Mesenchymal stem cell (in vitro differentiated cells and primary cell): ENCODE measurements at regions not wholly inside any gene's neighbourhood (a gene's known extent, or its start where the extent isn't known, plus 50 kb on each side); places are given as distances from the start of the nearest gene placed in this dataset.

Source experiments
- DNase-seq: peaks from one replicate; pipeline ENCODE4 v3.0.0-alpha.2; 2013
- H2AFZ ChIP-seq: one replicate; pipeline ENCODE4 v1.6.1; 2013; ENCODE audit warnings: low read depth, mild to moderate bottlenecking, control low read depth, inconsistent platforms, low read length, moderate library complexity
- H2AK5ac ChIP-seq: 2 replicates; pipeline ENCODE4 v1.6.1; 2013; ENCODE audit warnings: low read length, moderate library complexity, mild to moderate bottlenecking, inconsistent platforms; ENCODE audit not compliant: severe bottlenecking
- H2BK120ac ChIP-seq: one replicate; pipeline ENCODE4 v1.6.1; 2013; ENCODE audit warnings: low read depth, mild to moderate bottlenecking, inconsistent platforms, low read length, moderate library complexity
- H2BK12ac ChIP-seq, 2 experiments: one replicate each; pipeline ENCODE4 v1.6.1; 2013; ENCODE audit warnings: inconsistent platforms in 2 of 2, low read length in 2 of 2, mild to moderate bottlenecking in 2 of 2, moderate library complexity in 2 of 2, control low read depth in 1 of 2
- H2BK15ac ChIP-seq: one replicate; pipeline ENCODE4 v1.6.1; 2013; ENCODE audit warnings: mild to moderate bottlenecking, low read depth, inconsistent platforms; ENCODE audit not compliant: poor library complexity, severe bottlenecking
- H2BK5ac ChIP-seq: 2 replicates; pipeline ENCODE4 v1.6.1; 2013; ENCODE audit warnings: low read depth, mild to moderate bottlenecking, low read length, control low read depth, inconsistent platforms; ENCODE audit not compliant: poor library complexity, severe bottlenecking
- H3K14ac ChIP-seq, 2 experiments: one replicate each; pipeline ENCODE4 v1.6.1; 2013; ENCODE audit warnings: inconsistent platforms in 2 of 2, low read length in 2 of 2, control low read depth in 1 of 2, mild to moderate bottlenecking in 1 of 2, moderate library complexity in 1 of 2
- H3K18ac ChIP-seq, 2 experiments: one replicate each; pipeline ENCODE4 v1.6.1; 2013; ENCODE audit warnings: inconsistent platforms in 2 of 2, low read length in 2 of 2, control low read depth in 1 of 2, low read depth in 1 of 2, mild to moderate bottlenecking in 1 of 2
- H3K23ac ChIP-seq, 2 experiments: one replicate each; pipeline ENCODE4 v1.6.1; 2013; ENCODE audit warnings: inconsistent platforms in 2 of 2, low read length in 2 of 2, mild to moderate bottlenecking in 2 of 2, moderate library complexity in 2 of 2, control low read depth in 1 of 2
- H3K27ac ChIP-seq: 2 replicates; pipeline ENCODE4 v1.5.1; 2013; ENCODE audit warnings: mild to moderate bottlenecking, moderate library complexity, low read length, control low read depth, inconsistent platforms; ENCODE audit not compliant: poor library complexity, severe bottlenecking
- H3K27me3 ChIP-seq, 2 experiments: 2 replicates each; pipeline versions ENCODE4 v1.6.1 to v1.7.0; 2013; ENCODE audit warnings: low read length in 2 of 2, mild to moderate bottlenecking in 2 of 2, moderate library complexity in 2 of 2, control low read depth in 1 of 2, inconsistent platforms in 1 of 2; ENCODE audit not compliant: control insufficient read depth in 1 of 2, insufficient read depth in 1 of 2
- H3K36me3 ChIP-seq, 2 experiments: 2 replicates each; pipeline versions ENCODE4 v1.6.1 to v1.7.0; 2013; ENCODE audit warnings: low read length in 2 of 2, control low read depth in 1 of 2, inconsistent platforms in 1 of 2, low read depth in 1 of 2, mild to moderate bottlenecking in 1 of 2; ENCODE audit not compliant: insufficient read depth in 2 of 2, control insufficient read depth in 1 of 2
- H3K4ac ChIP-seq, 2 experiments: one replicate each; pipeline ENCODE4 v1.6.1; 2013; ENCODE audit warnings: inconsistent platforms in 2 of 2, low read length in 2 of 2, mild to moderate bottlenecking in 2 of 2, moderate library complexity in 2 of 2, control low read depth in 1 of 2, low read depth in 1 of 2
- H3K4me1 ChIP-seq: 2 replicates; pipeline ENCODE4 v1.6.1; 2013; ENCODE audit warnings: low read depth, low read length, control low read depth; ENCODE audit not compliant: control insufficient read depth, insufficient read depth
- H3K4me2 ChIP-seq: 2 replicates; pipeline ENCODE4 v1.6.1; 2013; ENCODE audit warnings: low read length, mild to moderate bottlenecking, inconsistent platforms; ENCODE audit not compliant: poor library complexity, severe bottlenecking
- H3K4me3 ChIP-seq, 2 experiments: 2 replicates each; pipeline versions ENCODE4 v1.5.1 to v1.7.0; 2013; ENCODE audit warnings: low read length in 2 of 2, mild to moderate bottlenecking in 2 of 2, control low read depth in 1 of 2, low read depth in 1 of 2; ENCODE audit not compliant: insufficient read depth in 1 of 2
- H3K79me1 ChIP-seq: replicated peaks from 2 replicates; pipeline ENCODE4 v1.6.1; 2013; ENCODE audit warnings: mild to moderate bottlenecking, control low read depth, low read length, inconsistent platforms; ENCODE audit not compliant: poor library complexity, severe bottlenecking
- H3K9ac ChIP-seq: 2 replicates; pipeline ENCODE4 v1.7.0; 2013; ENCODE audit warnings: mild to moderate bottlenecking, low read length, moderate library complexity
- H3K9me3 ChIP-seq: 2 replicates; pipeline ENCODE4 v1.7.0; 2013; ENCODE audit warnings: mild to moderate bottlenecking, low read length; ENCODE audit not compliant: control insufficient read depth
- H4K8ac ChIP-seq: one replicate; pipeline ENCODE4 v1.6.1; 2013; ENCODE audit warnings: inconsistent platforms, mild to moderate bottlenecking, low read length, moderate library complexity
- H4K91ac ChIP-seq: one replicate; pipeline ENCODE4 v1.6.1; 2013; ENCODE audit warnings: mild to moderate bottlenecking, low read length, inconsistent platforms
- WGBS: methylation state at CpG from one replicate; pipeline ENCODE4 v1.1.7; 2013; ENCODE audit warnings: mixed read lengths; 5-methylcytosine and 5-hydroxymethylcytosine counted together

GRCh38 chrX:10074241-10074941 is 82.4 kb upstream of the CLCN4 start:
- no peak overlapping the region for H3K23ac ChIP-seq
- H2BK120ac ChIP-seq, result no peak overlapping the region
- H2AK5ac ChIP-seq, result no peak overlapping the region
- H2BK5ac ChIP-seq, result no peak overlapping the region
- no peaks in the 10 kb centered on the region for H3K9me3 ChIP-seq
- H3K79me1 ChIP-seq, result peaks cover 5% of the 10 kb centered on the region
- no peaks in the 10 kb centered on the region for H3K27me3 ChIP-seq
- no peak overlapping the region for H2BK12ac ChIP-seq
- no peak overlapping the region for H3K4me2 ChIP-seq
- no peak overlapping the region for H4K91ac ChIP-seq
- H3K18ac ChIP-seq, result no peak overlapping the region
- H3K4me3 ChIP-seq, result no peak overlapping the region
- DNase-seq, result no peak
- no peak overlapping the region for H4K8ac ChIP-seq
- H2AFZ ChIP-seq, result no peak overlapping the region
- WGBS, result over 99% methylated on average over 8 of the region's 9 CpGs
- no peak overlapping the region for H3K4ac ChIP-seq
- H3K36me3 ChIP-seq, result peaks cover 0 to 6% of the 10 kb centered on the region in 2 experiments
- no peak overlapping the region for H3K14ac ChIP-seq
- H3K4me1 ChIP-seq, result no peaks in the 10 kb centered on the region
- H3K9ac ChIP-seq, result no peak overlapping the region
- no peak overlapping the region for H3K27ac ChIP-seq
- no peak overlapping the region for H2BK15ac ChIP-seq

DNA sequence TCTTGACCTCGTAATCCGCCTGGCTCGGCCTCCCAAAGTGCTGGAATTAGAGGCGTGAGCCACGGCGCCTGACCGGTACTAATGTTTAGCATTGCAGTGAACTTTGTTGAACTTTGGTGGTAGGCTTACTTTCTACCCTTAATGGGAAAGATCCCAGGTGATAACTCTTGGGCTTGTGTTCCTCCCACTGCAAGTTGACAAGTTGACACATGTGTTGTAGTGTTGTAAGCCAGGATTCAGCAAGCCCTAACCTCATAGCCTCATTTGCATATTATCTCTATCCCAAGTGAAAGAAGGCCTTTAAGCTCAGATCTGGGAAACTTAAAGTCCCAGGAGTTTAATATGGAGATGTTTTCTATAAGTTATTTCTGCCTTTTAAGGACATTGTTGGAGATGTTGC is 80.0 kb upstream of the CLCN4 start:
- no peaks in the 10 kb centered on the region for H3K9me3 ChIP-seq
- no peak overlapping the region for H2BK5ac ChIP-seq
- no peak overlapping the region for H2BK12ac ChIP-seq
- H3K27me3 ChIP-seq, result no peaks in the 10 kb centered on the region
- no peak overlapping the region for H3K14ac ChIP-seq
- H2BK15ac ChIP-seq, result no peak overlapping the region
- H2AK5ac ChIP-seq, result no peak overlapping the region
- H3K4me1 ChIP-seq, result no peaks in the 10 kb centered on the region
- no peak overlapping the region for H3K18ac ChIP-seq
- no peak overlapping the region for H2BK120ac ChIP-seq
- no peak overlapping the region for H4K8ac ChIP-seq
- 97% methylated on average over 5 of the region's 7 CpGs for WGBS
- no peak overlapping the region for H3K9ac ChIP-seq
- H3K27ac ChIP-seq, result no peak overlapping the region
- peaks cover 4% of the 10 kb centered on the region in 2 experiments for H3K36me3 ChIP-seq
- H3K4me2 ChIP-seq, result no peak overlapping the region
- no peak for DNase-seq
- H3K4ac ChIP-seq, result no peak overlapping the region
- no peak overlapping the region for H2AFZ ChIP-seq
- H3K23ac ChIP-seq, result no peak overlapping the region
- no peak overlapping the region for H3K4me3 ChIP-seq
- no peak overlapping the region for H4K91ac ChIP-seq
- H3K79me1 ChIP-seq, result peaks cover 4% of the 10 kb centered on the region

GRCh38 chrX:10077425-10078188 is 79.2 kb upstream of the CLCN4 start:
- no peaks in the 10 kb centered on the region for H3K27me3 ChIP-seq
- no peak overlapping the region for H2AK5ac ChIP-seq
- no peaks in the 10 kb centered on the region for H3K4me1 ChIP-seq
- no peak overlapping the region for H3K23ac ChIP-seq
- no peaks in the 10 kb centered on the region for H3K9me3 ChIP-seq
- WGBS, result 85% methylated on average over 6 of the region's 9 CpGs
- peaks cover 4% of the 10 kb centered on the region for H3K79me1 ChIP-seq
- no peak overlapping the region for H3K4me2 ChIP-seq
- no peak overlapping the region for H3K27ac ChIP-seq
- DNase-seq, result peak; percentile 82
- H3K4me3 ChIP-seq, result no peak overlapping the region
- no peak overlapping the region for H3K14ac ChIP-seq
- H2AFZ ChIP-seq, result no peak overlapping the region
- H3K36me3 ChIP-seq, result peaks cover 4% of the 10 kb centered on the region in 2 experiments
- no peak overlapping the region for H2BK12ac ChIP-seq
- H2BK120ac ChIP-seq, result no peak overlapping the region
- H4K91ac ChIP-seq, result no peak overlapping the region
- no peak overlapping the region for H2BK15ac ChIP-seq
- no peak overlapping the region for H3K4ac ChIP-seq
- no peak overlapping the region for H3K9ac ChIP-seq
- H2BK5ac ChIP-seq, result no peak overlapping the region
- no peak overlapping the region for H4K8ac ChIP-seq
- H3K18ac ChIP-seq, result no peak overlapping the region

GRCh38 chrX:10078266-10078665 is 78.5 kb upstream of the CLCN4 start:
- peaks cover 4% of the 10 kb centered on the region in 2 experiments for H3K36me3 ChIP-seq
- no peaks in the 10 kb centered on the region for H3K4me1 ChIP-seq
- H2BK12ac ChIP-seq, result no peak overlapping the region
- WGBS, result no CpG with 5 or more reads among the region's 5 CpGs
- no peak overlapping the region for H4K8ac ChIP-seq
- peaks cover 3% of the 10 kb centered on the region for H3K79me1 ChIP-seq
- H3K9ac ChIP-seq, result no peak overlapping the region
- H2AK5ac ChIP-seq, result no peak overlapping the region
- H3K14ac ChIP-seq, result no peak overlapping the region
- H2BK15ac ChIP-seq, result no peak overlapping the region
- no peak overlapping the region for H3K4me2 ChIP-seq
- H3K4me3 ChIP-seq, result no peak overlapping the region
- no peaks in the 10 kb centered on the region for H3K27me3 ChIP-seq
- H3K23ac ChIP-seq, result no peak overlapping the region
- no peak overlapping the region for H2BK120ac ChIP-seq
- no peak overlapping the region for H2AFZ ChIP-seq
- no peak overlapping the region for H3K27ac ChIP-seq
- H4K91ac ChIP-seq, result no peak overlapping the region
- no peak for DNase-seq
- H3K9me3 ChIP-seq, result no peaks in the 10 kb centered on the region
- no peak overlapping the region for H2BK5ac ChIP-seq
- no peak overlapping the region for H3K18ac ChIP-seq
- no peak overlapping the region for H3K4ac ChIP-seq
